Suppressor macrophage (primary cell): ENCODE measurements at regions not wholly inside any gene's neighbourhood (a gene's known extent, or its start where the extent isn't known, plus 50 kb on each side); places are given as distances from the start of the nearest gene placed in this dataset.

Source experiments
- DNase-seq, 4 experiments: peaks; one replicate each; pipeline ENCODE4 v3.0.0-alpha.2; 2020 to 2022

GRCh38 chr10:123459371-123460091 lies 206.6 kb upstream of the GPR26 start:
- DNase-seq, result no peak

GRCh38 chr10:123462246-123462645 lies 203.9 kb upstream of the GPR26 start:
- no peak for DNase-seq

GRCh38 chr10:123462756-123463155 lies 203.4 kb upstream of the GPR26 start:
- DNase-seq, result peak; percentile 59 to 88 (median 74)

- peak; percentile 60 to 80 (median 74) for DNase-seq
These were observed 203.0 kb upstream of the GPR26 start for GRCh38 chr10:123463181-123463580.

- DNase-seq, result peak in 3 of 4 experiments; percentile 18 to 34 (median 26)
These were observed 202.5 kb upstream of the GPR26 start for GRCh38 chr10:123463698-123464097.

- peak in 3 of 4 experiments; percentile 47 to 81 (median 76) for DNase-seq
These were observed 201.5 kb upstream of the GPR26 start for GRCh38 chr10:123464430-123465323.

GRCh38 chr10:123470336-123470921 lies 195.7 kb upstream of the GPR26 start:
- no peak for DNase-seq

- DNase-seq, result peak in 2 of 4 experiments; percentile 14 to 35
These were observed 194.3 kb upstream of the GPR26 start for GRCh38 chr10:123471811-123472210.

GRCh38 chr10:123472606-123473005 lies 193.5 kb upstream of the GPR26 start:
- peak in 3 of 4 experiments; percentile 21 to 27 (median 22) for DNase-seq

- DNase-seq, result no peak
These were observed 191.5 kb upstream of the GPR26 start for GRCh38 chr10:123474700-123475099.

GRCh38 chr10:123475466-123475865 lies 190.7 kb upstream of the GPR26 start:
- no peak for DNase-seq

GRCh38 chr10:123478116-123478515 lies 188.0 kb upstream of the GPR26 start:
- DNase-seq, result no peak

- peak in 1 of 4 experiments; percentile 28 for DNase-seq
These were observed 186.5 kb upstream of the GPR26 start for GRCh38 chr10:123479640-123480039.

- no peak for DNase-seq
These were observed 185.8 kb upstream of the GPR26 start for GRCh38 chr10:123480344-123480743.

GRCh38 chr10:123480845-123481244 lies 185.3 kb upstream of the GPR26 start:
- peak; percentile 8 to 31 (median 24) for DNase-seq

- no peak for DNase-seq
These were observed 181.4 kb upstream of the GPR26 start for GRCh38 chr10:123484722-123485121.

GRCh38 chr10:123485341-123485960 lies 180.7 kb upstream of the GPR26 start:
- DNase-seq, result peak; percentile 21 to 64 (median 58)

GRCh38 chr10:123488436-123488835 lies 177.7 kb upstream of the GPR26 start:
- DNase-seq, result no peak

GRCh38 chr10:123491364-123491763 lies 174.8 kb upstream of the GPR26 start:
- DNase-seq, result no peak

GRCh38 chr10:123492016-123492415 lies 174.1 kb upstream of the GPR26 start:
- no peak for DNase-seq

- DNase-seq, result no peak
These were observed 171.8 kb upstream of the GPR26 start for GRCh38 chr10:123494301-123494808.

GRCh38 chr10:123496375-123496774 lies 169.8 kb upstream of the GPR26 start:
- no peak for DNase-seq
